B cell (primary cell): ENCODE measurements at regions not wholly inside any gene's neighbourhood (a gene's known extent, or its start where the extent isn't known, plus 50 kb on each side); places are given as distances from the start of the nearest gene placed in this dataset.

Experiments used
- CTCF ChIP-seq: fragments of 200-600 bp; IDR thresholded peaks from one replicate; pipeline ENCODE4 v1.8.0; 2022; ENCODE audit warnings: antibody characterized with exemption, mild to moderate bottlenecking
- EZH2 ChIP-seq: IDR thresholded peaks from 2 replicates; pipeline ENCODE4 v1.6.1; 2012; ENCODE audit warnings: borderline replicate concordance, low read depth, mild to moderate bottlenecking, moderate library complexity, low read length; ENCODE audit not compliant: insufficient read depth, poor library complexity, severe bottlenecking

DNA sequence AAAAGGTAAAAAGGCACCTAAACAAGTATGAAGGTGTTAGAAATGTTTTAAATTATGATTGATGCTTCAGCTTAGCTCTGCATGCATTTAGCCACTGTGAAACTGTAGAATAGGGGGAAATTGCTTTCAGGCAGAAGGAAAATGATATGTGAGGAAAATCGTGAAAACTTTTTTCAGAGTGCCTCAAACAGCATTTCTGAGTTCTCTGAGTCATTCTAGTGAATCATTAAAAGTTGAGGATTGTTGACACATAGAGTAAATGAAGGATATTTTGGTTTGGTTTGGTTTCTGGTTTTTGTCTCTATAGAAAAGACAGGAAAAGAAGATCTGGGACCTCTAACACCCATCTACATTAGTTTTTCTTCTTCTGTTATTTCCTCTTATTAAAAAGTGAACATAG is 332.5 kb upstream of the TRAM1L1 start:
- TF ChIP-seq CTCF (no peak), EZH2 (no peak)
